Heart left ventricle (tissue), 16 donors: ENCODE measurements at regions not wholly inside any gene's neighbourhood (a gene's known extent, or its start where the extent isn't known, plus 50 kb on each side); places are given as distances from the start of the nearest gene placed in this dataset.

Experiments used
- ATAC-seq, 4 donors: fragments of 200-7000 bp; cut with Tn5 transposase; one replicate each; pipeline ENCODE4 v1.9.1; 2020 to 2022; ENCODE audit warnings: moderate library complexity in 4 of 4, mild to moderate bottlenecking in 3 of 4, moderate number of reproducible peaks in 1 of 4
- DNase-seq, 5 donors: peaks; one replicate each; pipeline ENCODE4 v3.0.0-alpha.2; 2020
- H3K27ac ChIP-seq, 12 donors: fragments of 200-600 bp; sonication (generic) in 4 of 12; one replicate each; pipeline versions ENCODE4 v1.5.0 to v1.8.0; 2016 to 2022; ENCODE audit warnings: mild to moderate bottlenecking in 2 of 12
- H3K27me3 ChIP-seq, 9 donors: fragments of 200-600 bp; sonication (generic) in 2 of 9; one replicate each; pipeline versions ENCODE4 v1.5.1 to v1.8.0; 2016 to 2022; ENCODE audit warnings: mild to moderate bottlenecking in 3 of 9
- H3K36me3 ChIP-seq, 9 donors: fragments of 200-600 bp; sonication (generic) in 2 of 9; one replicate each; pipeline versions ENCODE4 v1.5.0 to v1.8.0; 2018 to 2022; ENCODE audit warnings: mild to moderate bottlenecking in 2 of 9
- H3K4me1 ChIP-seq, 12 donors: fragments of 200-600 bp; sonication (generic) in 4 of 12; one replicate each; pipeline versions ENCODE4 v1.5.0 to v1.8.0; 2016 to 2022; ENCODE audit warnings: mild to moderate bottlenecking in 3 of 12
- H3K4me3 ChIP-seq, 12 donors: fragments of 200-600 bp; sonication (generic) in 4 of 12; one replicate each; pipeline versions ENCODE4 v1.5.0 to v1.8.0; 2017 to 2022; ENCODE audit warnings: mild to moderate bottlenecking in 9 of 12, moderate library complexity in 4 of 12
- H3K9me3 ChIP-seq, 12 donors: fragments of 200-600 bp; sonication (generic) in 4 of 12; one replicate each; pipeline versions ENCODE4 v1.5.0 to v1.8.0; 2016 to 2022; ENCODE audit warnings: mild to moderate bottlenecking in 1 of 12
- CTCF ChIP-seq, 12 donors: fragments of 200-600 bp; sonication (generic) in 4 of 12; IDR thresholded peaks; one replicate each; pipeline versions ENCODE4 v1.5.0 to v1.8.0; 2018 to 2022; ENCODE audit warnings: antibody characterized with exemption in 12 of 12, mild to moderate bottlenecking in 5 of 12
- POLR2A ChIP-seq, 2 donors: fragments of 450-650 bp; IDR thresholded peaks; one replicate each; pipeline ENCODE4 v1.6.1; 2017; ENCODE audit warnings: antibody characterized with exemption in 2 of 2, mild to moderate bottlenecking in 2 of 2, moderate library complexity in 2 of 2
- WGBS, 4 donors: extraction: QIAGEN DNeasy Blood & Tissue Kit in 2 of 4; methylation state at CpG; one replicate each; pipeline versions ENCODE4 v1.1.5 to v1.1.7; 2013 to 2018; 5-methylcytosine and 5-hydroxymethylcytosine counted together
- intact Hi-C, 10 donors: fragments of 100-400 bp; cut with DNase I; formaldehyde crosslinking; loops; one replicate each; pipeline versions ENCODE4 v1.11.1 to v1.14.2; 2022
- donor health status: ischemic (EF 13 %, LVEDD 7.1; RV severe dilation, severe dysfunction).
- donor health status: healthy with polysubstance abuse.
- donor health status: DM: no; HTN: yes; CAD: no.
- donor health status: DM: no; HTN: no; CAD: no.
- donor health status: ischemic (EF 25% LVEDD 6.9; RV normal size, moderate dysfunction).
- donor health status: ischemic (EF 25% LVEDD 5.7; RV mildly dilated, moderate dysfunction).
- donor health status: healthy.
- donor health status: DM: yes; HTN: yes; CAD: no.
- donor health status: ischemic (EF 35%, LVEDD 5.7; RV mildly dilated, moderate dysfunction).
- donor health status: nonischemic (EF 11% LVEDD 7.7; RV severe dilation, severe dysfunction).
- donor health status: DM: yes; HTN: yes; CAD: no.
- donor health status: PGD.
- donor health status: ischemic (EF 29% LVEDD 5.4; RV normal size, mild dysfunction).
- donor health status: nonischemic (EF 23%, LVEDD 6.1; RV moderate dilation, normal function).

- no peaks in the 10 kb centered on the region for H3K9me3 ChIP-seq
- H3K4me1 ChIP-seq, result peaks cover 0 to 20% (median 14%) of the 10 kb centered on the region in 12 donors
- WGBS, 4 donors, result 90 to 100% (median 98%) methylated on average over 2 of the region's 2 CpGs
- no peak for DNase-seq
- no peaks in the 10 kb centered on the region for H3K27me3 ChIP-seq
- no peak for ATAC-seq
- TF ChIP-seq POLR2A (IDR thresholded peaks at IDR 0.05) (no peak), CTCF (IDR thresholded peaks at IDR 0.05) (no peak)
- H3K36me3 ChIP-seq, result no peaks in the 10 kb centered on the region
- no peak overlapping the region for H3K4me3 ChIP-seq
- no peak overlapping the region for H3K27ac ChIP-seq
- intact Hi-C loops, result no loop called here
Observed at GRCh38 chr10:4775808-4776207, 50.2 kb upstream of the AKR1E2 start.

- no peak for DNase-seq
- peak overlapping the region in 4 of 12 donors; percentile 60 to 85 (median 78) for H3K27ac ChIP-seq
Observed at GRCh38 chr10:4772202-4772570, 53.8 kb upstream of the AKR1E2 start.

GRCh38 chr10:4771554-4772201 lies 54.3 kb upstream of the AKR1E2 start:
- ATAC-seq (no peak), DNase-seq (no peak)
- Histone ChIP-seq H3K27me3 (no peaks in the 10 kb centered on the region), H3K4me1 (peaks cover 0 to 29% (median 16%) of the 10 kb centered on the region in 12 donors), H3K4me3 (no peak overlapping the region), H3K9me3 (no peaks in the 10 kb centered on the region), H3K36me3 (no peaks in the 10 kb centered on the region), H3K27ac (peak overlapping the region in 11 of 12 donors; percentile 14 to 85 (median 64))
- intact Hi-C loops, result loop anchor here in 5 of 10 donors (1.0 to 5.0 kb wide), 7 partner anchors 989 to 1578 kb away; no protein-coding TSS in a partner anchor
- 82 to 87% (median 86%) methylated on average over 5 of the region's 5 CpGs for WGBS, 4 donors
- TF ChIP-seq POLR2A (IDR thresholded peaks at IDR 0.05), result no peak
- TF ChIP-seq CTCF (IDR thresholded peaks at IDR 0.05), result peak in 1 of 12 donors; percentile 15

More at GRCh38 chr10:4772202-4772570, 53.8 kb upstream of the AKR1E2 start:
- H3K4me1 ChIP-seq, result peaks cover 0 to 26% (median 14%) of the 10 kb centered on the region in 12 donors
- H3K4me3 ChIP-seq, result no peak overlapping the region
- no peak for TF ChIP-seq CTCF (IDR thresholded peaks at IDR 0.05)
- no peak for TF ChIP-seq POLR2A (IDR thresholded peaks at IDR 0.05)
- 89 to 94% (median 91%) methylated on average over 2 of the region's 2 CpGs for WGBS, 4 donors
- H3K9me3 ChIP-seq, result no peaks in the 10 kb centered on the region
- H3K36me3 ChIP-seq, result no peaks in the 10 kb centered on the region
- no peak for ATAC-seq
- H3K27me3 ChIP-seq, result no peaks in the 10 kb centered on the region
- intact Hi-C loops, result loop anchor here in 2 of 10 donors (5.0 kb wide), 1 partner anchor 990 kb away; no protein-coding TSS in a partner anchor

- Histone ChIP-seq H3K27me3 (no peaks in the 10 kb centered on the region), H3K9me3 (no peaks in the 10 kb centered on the region), H3K4me1 (peaks cover 0 to 36% (median 23%) of the 10 kb centered on the region in 12 donors), H3K4me3 (no peak overlapping the region), H3K27ac (peak overlapping the region in 11 of 12 donors; percentile 45 to 85 (median 64)), H3K36me3 (no peaks in the 10 kb centered on the region)
- ATAC-seq, result peak; percentile 74 to 95 (median 91)
- WGBS, 4 donors, result 21 to 34% (median 25%) methylated on average over 3 of the region's 3 CpGs
- intact Hi-C loops, result loop anchor here in 5 of 10 donors (1.0 to 5.0 kb wide), 7 partner anchors 989 to 1578 kb away; no protein-coding TSS in a partner anchor
- peak; percentile 29 to 62 (median 50) for TF ChIP-seq CTCF (IDR thresholded peaks at IDR 0.05)
- TF ChIP-seq POLR2A (IDR thresholded peaks at IDR 0.05), result no peak
- no peak for DNase-seq
Observed at GRCh38 chr10:4770801-4771553, 55.0 kb upstream of the AKR1E2 start.
